IPS-18a (cell line): ENCODE measurements at regions not wholly inside any gene's neighbourhood (a gene's known extent, or its start where the extent isn't known, plus 50 kb on each side); places are given as distances from the start of the nearest gene placed in this dataset.

ENCODE experiments used
- H3K27ac ChIP-seq: one replicate; pipeline ENCODE4 v1.5.1; 2013; ENCODE audit warnings: low read length
- H3K27me3 ChIP-seq: one replicate; pipeline ENCODE4 v1.6.1; 2013; ENCODE audit warnings: mild to moderate bottlenecking, low read length; ENCODE audit not compliant: control insufficient read depth, insufficient read depth
- H3K36me3 ChIP-seq: one replicate; pipeline ENCODE4 v1.6.1; 2013; ENCODE audit warnings: low read depth, low read length; ENCODE audit not compliant: control insufficient read depth
- H3K4me1 ChIP-seq: one replicate; pipeline ENCODE4 v1.6.1; 2013; ENCODE audit warnings: low read depth, low read length; ENCODE audit not compliant: control insufficient read depth
- H3K4me3 ChIP-seq: one replicate; pipeline ENCODE4 v1.5.1; 2013; ENCODE audit warnings: low read length
- H3K9ac ChIP-seq: one replicate; pipeline ENCODE4 v1.6.1; 2013; ENCODE audit warnings: mild to moderate bottlenecking, low read length, moderate library complexity
- H3K9me3 ChIP-seq: one replicate; pipeline ENCODE4 v1.6.1; 2013; ENCODE audit warnings: low read depth, low read length; ENCODE audit not compliant: control insufficient read depth

GRCh38 chr16:51759999-51760398, 608.9 kb upstream of the SALL1 start:
- Histone ChIP-seq H3K9me3 (no peaks in the 10 kb centered on the region), H3K4me3 (no peak overlapping the region), H3K27ac (no peak overlapping the region), H3K27me3 (peaks cover 6% of the 10 kb centered on the region), H3K36me3 (no peaks in the 10 kb centered on the region), H3K4me1 (peaks cover 52% of the 10 kb centered on the region), H3K9ac (no peak overlapping the region)

GRCh38 chr16:51759329-51759728, 608.3 kb upstream of the SALL1 start:
- Histone ChIP-seq H3K4me3 (no peak overlapping the region), H3K27ac (no peak overlapping the region), H3K9ac (no peak overlapping the region), H3K36me3 (no peaks in the 10 kb centered on the region), H3K27me3 (peaks cover 6% of the 10 kb centered on the region), H3K9me3 (no peaks in the 10 kb centered on the region), H3K4me1 (peaks cover 59% of the 10 kb centered on the region)

GRCh38 chr16:51757921-51758479, 606.9 kb upstream of the SALL1 start:
- Histone ChIP-seq H3K4me3 (no peak overlapping the region), H3K4me1 (peaks cover 58% of the 10 kb centered on the region), H3K27ac (no peak overlapping the region), H3K27me3 (peaks cover 6% of the 10 kb centered on the region), H3K9me3 (no peaks in the 10 kb centered on the region), H3K36me3 (no peaks in the 10 kb centered on the region), H3K9ac (no peak overlapping the region)

- Histone ChIP-seq H3K9me3 (no peaks in the 10 kb centered on the region), H3K4me1 (peaks cover 54% of the 10 kb centered on the region), H3K9ac (no peak overlapping the region), H3K27me3 (peaks cover 6% of the 10 kb centered on the region), H3K27ac (no peak overlapping the region), H3K4me3 (no peak overlapping the region), H3K36me3 (no peaks in the 10 kb centered on the region)
Measured at GRCh38 chr16:51757505-51757904, 606.4 kb upstream of the SALL1 start.

GRCh38 chr16:51757124-51757470, 606.0 kb upstream of the SALL1 start:
- no peaks in the 10 kb centered on the region for H3K9me3 ChIP-seq
- H3K36me3 ChIP-seq = no peaks in the 10 kb centered on the region
- no peak overlapping the region for H3K4me3 ChIP-seq
- H3K27me3 ChIP-seq = peaks cover 6% of the 10 kb centered on the region
- H3K9ac ChIP-seq = no peak overlapping the region
- H3K27ac ChIP-seq = no peak overlapping the region
- H3K4me1 ChIP-seq = peaks cover 51% of the 10 kb centered on the region

GRCh38 chr16:51756447-51757123, 605.5 kb upstream of the SALL1 start:
- H3K27ac ChIP-seq = no peak overlapping the region
- H3K4me3 ChIP-seq = no peak overlapping the region
- no peaks in the 10 kb centered on the region for H3K9me3 ChIP-seq
- H3K9ac ChIP-seq = no peak overlapping the region
- H3K4me1 ChIP-seq = peaks cover 47% of the 10 kb centered on the region
- peaks cover 6% of the 10 kb centered on the region for H3K27me3 ChIP-seq
- no peaks in the 10 kb centered on the region for H3K36me3 ChIP-seq

GRCh38 chr16:51755577-51756355, 604.7 kb upstream of the SALL1 start:
- H3K27ac ChIP-seq = no peak overlapping the region

GRCh38 chr16:51755039-51755501, 604.0 kb upstream of the SALL1 start:
- H3K4me3 ChIP-seq = no peak overlapping the region
- no peak overlapping the region for H3K9ac ChIP-seq
- no peaks in the 10 kb centered on the region for H3K36me3 ChIP-seq
- H3K9me3 ChIP-seq = no peaks in the 10 kb centered on the region
- no peak overlapping the region for H3K27ac ChIP-seq
- peaks cover 38% of the 10 kb centered on the region for H3K4me1 ChIP-seq
- H3K27me3 ChIP-seq = no peaks in the 10 kb centered on the region

More at GRCh38 chr16:51755577-51756355, 604.7 kb upstream of the SALL1 start:
- no peak overlapping the region for H3K4me3 ChIP-seq
- H3K27me3 ChIP-seq = no peaks in the 10 kb centered on the region
- H3K9me3 ChIP-seq = no peaks in the 10 kb centered on the region
- H3K36me3 ChIP-seq = no peaks in the 10 kb centered on the region
- H3K9ac ChIP-seq = no peak overlapping the region
- H3K4me1 ChIP-seq = peaks cover 40% of the 10 kb centered on the region

GRCh38 chr16:51753467-51754127, 602.5 kb upstream of the SALL1 start:
- no peak overlapping the region for H3K9ac ChIP-seq
- H3K4me1 ChIP-seq = peaks cover 29% of the 10 kb centered on the region
- no peak overlapping the region for H3K27ac ChIP-seq
- H3K27me3 ChIP-seq = no peaks in the 10 kb centered on the region
- no peaks in the 10 kb centered on the region for H3K36me3 ChIP-seq
- H3K4me3 ChIP-seq = no peak overlapping the region
- H3K9me3 ChIP-seq = no peaks in the 10 kb centered on the region

GRCh38 chr16:51752438-51752995, 601.4 kb upstream of the SALL1 start:
- H3K9me3 ChIP-seq = no peaks in the 10 kb centered on the region
- H3K4me1 ChIP-seq = peaks cover 29% of the 10 kb centered on the region
- H3K27ac ChIP-seq = no peak overlapping the region
- H3K36me3 ChIP-seq = no peaks in the 10 kb centered on the region
- H3K4me3 ChIP-seq = no peak overlapping the region
- no peak overlapping the region for H3K9ac ChIP-seq
- H3K27me3 ChIP-seq = no peaks in the 10 kb centered on the region

GRCh38 chr16:51747329-51747728, 596.3 kb upstream of the SALL1 start:
- Histone ChIP-seq H3K27me3 (no peaks in the 10 kb centered on the region), H3K36me3 (no peaks in the 10 kb centered on the region), H3K9me3 (no peaks in the 10 kb centered on the region), H3K4me3 (no peak overlapping the region), H3K27ac (no peak overlapping the region), H3K9ac (no peak overlapping the region), H3K4me1 (no peaks in the 10 kb centered on the region)
